Esophagus muscularis mucosa (tissue), 4 donors: ENCODE measurements at regions not wholly inside any gene's neighbourhood (a gene's known extent, or its start where the extent isn't known, plus 50 kb on each side); places are given as distances from the start of the nearest gene placed in this dataset.

Source experiments
- DNase-seq: peaks from one replicate; pipeline ENCODE4 v3.0.0-alpha.2; 2017; ENCODE audit errors: extremely low spot score
- H3K27ac ChIP-seq, 4 donors: fragments of 200-600 bp; sonication (generic); replicated peaks in 1 of 4; 1 replicate in 3 of 4; 2 replicates in 1 of 4; pipeline ENCODE4 v1.5.1; 2016 to 2019; ENCODE audit warnings: mild to moderate bottlenecking in 1 of 4
- H3K27me3 ChIP-seq, 4 donors: fragments of 200-600 bp; sonication (generic); one replicate each; pipeline versions ENCODE4 v1.5.1 to v1.6.0; 2016 to 2019
- H3K36me3 ChIP-seq, 4 donors: fragments of 200-600 bp; sonication (generic); one replicate each; pipeline ENCODE4 v1.5.1; 2016 to 2019
- H3K4me1 ChIP-seq, 4 donors: fragments of 200-600 bp; sonication (generic); one replicate each; pipeline ENCODE4 v1.5.1; 2016 to 2019
- H3K4me3 ChIP-seq, 4 donors: fragments of 200-600 bp; sonication (generic); 1 replicate in 2 of 4; 2 replicates in 2 of 4; pipeline ENCODE4 v1.5.1; 2016 to 2019; ENCODE audit warnings: mild to moderate bottlenecking in 4 of 4, moderate library complexity in 1 of 4
- H3K9me3 ChIP-seq, 4 donors: fragments of 200-600 bp; sonication (generic); 1 replicate in 3 of 4; 2 replicates in 1 of 4; pipeline ENCODE4 v1.5.1; 2016 to 2019
- EP300 ChIP-seq: sonication (generic); formaldehyde crosslinking; IDR thresholded peaks from one replicate; pipeline ENCODE4 v1.6.1; 2017; ENCODE audit warnings: antibody characterized with exemption
- POLR2A ChIP-seq: fragments of 450-650 bp; IDR thresholded peaks from one replicate; pipeline ENCODE4 v1.6.1; 2017; ENCODE audit warnings: antibody characterized with exemption, moderate library complexity, mild to moderate bottlenecking, low read depth
- POLR2AphosphoS5 ChIP-seq, 2 donors: sonication (generic); formaldehyde crosslinking; IDR thresholded peaks; one replicate each; pipeline ENCODE4 v1.6.1; 2017; ENCODE audit warnings: antibody characterized with exemption in 2 of 2
- WGBS: methylation state at CpG from one replicate; pipeline ENCODE4 v1.1.5; 2018; 5-methylcytosine and 5-hydroxymethylcytosine counted together
- intact Hi-C: fragments of 100-400 bp; cut with DNase I; formaldehyde crosslinking; loops from one replicate; pipeline ENCODE4 v1.15.1; 2023
- TF ChIP-seq, protein P1 (sequence below), 3 experiments: fragments of 200-600 bp in 2 of 3; fragments of 450-650 bp in 1 of 3; sonication (generic) in 2 of 3; IDR thresholded peaks; one replicate each; pipeline ENCODE4 v1.5.1; 2017 to 2019; ENCODE audit warnings: antibody characterized with exemption in 3 of 3, mild to moderate bottlenecking in 2 of 3, moderate library complexity in 1 of 3

DNA sequence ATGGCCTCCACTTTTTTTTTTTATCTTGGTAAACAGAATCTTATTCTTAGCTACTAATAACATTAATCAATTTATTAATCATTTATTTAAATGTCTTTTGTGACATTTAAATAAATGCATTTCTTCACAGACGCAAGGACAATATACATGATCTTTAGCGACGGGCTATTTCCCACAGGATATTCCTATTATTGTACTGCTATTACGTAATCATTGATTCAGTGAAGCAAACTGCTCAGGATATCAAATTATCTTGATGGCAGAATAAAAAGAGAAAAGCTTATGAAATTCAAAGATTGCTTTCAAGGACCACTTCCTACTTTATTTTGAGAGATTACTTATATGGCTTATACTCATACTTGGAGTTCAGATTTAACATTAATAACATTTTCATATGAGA, 114.1 kb downstream of the FAM9B start:
- Histone ChIP-seq H3K36me3 (no peaks in the 10 kb centered on the region), H3K4me3 (no peak overlapping the region), H3K27me3 (no peaks in the 10 kb centered on the region), H3K4me1 (peaks cover 0 to 8% (median 5%) of the 10 kb centered on the region in 4 donors), H3K9me3 (no peaks in the 10 kb centered on the region), H3K27ac (no peak overlapping the region)
- DNase-seq = no peak
- TF ChIP-seq POLR2AphosphoS5 (IDR thresholded peaks at IDR 0.05) = no peak
- TF ChIP-seq, protein P1, sequence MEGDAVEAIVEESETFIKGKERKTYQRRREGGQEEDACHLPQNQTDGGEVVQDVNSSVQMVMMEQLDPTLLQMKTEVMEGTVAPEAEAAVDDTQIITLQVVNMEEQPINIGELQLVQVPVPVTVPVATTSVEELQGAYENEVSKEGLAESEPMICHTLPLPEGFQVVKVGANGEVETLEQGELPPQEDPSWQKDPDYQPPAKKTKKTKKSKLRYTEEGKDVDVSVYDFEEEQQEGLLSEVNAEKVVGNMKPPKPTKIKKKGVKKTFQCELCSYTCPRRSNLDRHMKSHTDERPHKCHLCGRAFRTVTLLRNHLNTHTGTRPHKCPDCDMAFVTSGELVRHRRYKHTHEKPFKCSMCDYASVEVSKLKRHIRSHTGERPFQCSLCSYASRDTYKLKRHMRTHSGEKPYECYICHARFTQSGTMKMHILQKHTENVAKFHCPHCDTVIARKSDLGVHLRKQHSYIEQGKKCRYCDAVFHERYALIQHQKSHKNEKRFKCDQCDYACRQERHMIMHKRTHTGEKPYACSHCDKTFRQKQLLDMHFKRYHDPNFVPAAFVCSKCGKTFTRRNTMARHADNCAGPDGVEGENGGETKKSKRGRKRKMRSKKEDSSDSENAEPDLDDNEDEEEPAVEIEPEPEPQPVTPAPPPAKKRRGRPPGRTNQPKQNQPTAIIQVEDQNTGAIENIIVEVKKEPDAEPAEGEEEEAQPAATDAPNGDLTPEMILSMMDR (IDR thresholded peaks at IDR 0.05) = no peak
- TF ChIP-seq POLR2A = no peak
- no peak for TF ChIP-seq EP300
- intact Hi-C loops = no loop called here
- 77% methylated on average over 4 of the region's 4 CpGs for WGBS

DNA sequence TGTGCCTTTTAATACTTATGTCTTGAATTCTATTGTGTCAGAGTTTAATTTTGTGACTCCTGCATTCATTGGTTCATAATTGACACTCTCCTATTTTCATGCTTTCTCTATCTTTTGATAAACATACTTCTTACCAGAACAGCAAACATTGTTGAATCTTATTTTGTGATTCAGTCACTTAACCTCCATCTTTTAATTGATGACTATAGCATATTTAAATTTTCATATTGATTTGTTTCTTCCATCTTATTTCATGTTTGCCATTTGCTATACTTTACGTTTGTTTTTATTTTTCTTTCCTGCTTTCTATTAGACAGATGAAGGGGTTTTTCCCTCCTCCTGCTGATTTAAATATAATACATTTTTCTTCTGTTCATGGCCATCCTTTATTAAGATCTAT, 115.5 kb upstream of the FAM9A start:
- intact Hi-C loops = no loop called here
- no peak for DNase-seq
- H3K4me3 ChIP-seq = no peak overlapping the region
- TF ChIP-seq POLR2AphosphoS5 (IDR thresholded peaks at IDR 0.05) = no peak
- TF ChIP-seq, protein P1 (IDR thresholded peaks at IDR 0.05) = no peak
- no peak for TF ChIP-seq POLR2A
- no peak for TF ChIP-seq EP300
- H3K4me1 ChIP-seq = peaks cover 0 to 24% (median 19%) of the 10 kb centered on the region in 4 donors
- 60% methylated on average over 1 of the region's 1 CpG for WGBS
- H3K36me3 ChIP-seq = no peaks in the 10 kb centered on the region
- H3K27me3 ChIP-seq = no peaks in the 10 kb centered on the region
- H3K27ac ChIP-seq = no peak overlapping the region
- no peaks in the 10 kb centered on the region for H3K9me3 ChIP-seq

DNA sequence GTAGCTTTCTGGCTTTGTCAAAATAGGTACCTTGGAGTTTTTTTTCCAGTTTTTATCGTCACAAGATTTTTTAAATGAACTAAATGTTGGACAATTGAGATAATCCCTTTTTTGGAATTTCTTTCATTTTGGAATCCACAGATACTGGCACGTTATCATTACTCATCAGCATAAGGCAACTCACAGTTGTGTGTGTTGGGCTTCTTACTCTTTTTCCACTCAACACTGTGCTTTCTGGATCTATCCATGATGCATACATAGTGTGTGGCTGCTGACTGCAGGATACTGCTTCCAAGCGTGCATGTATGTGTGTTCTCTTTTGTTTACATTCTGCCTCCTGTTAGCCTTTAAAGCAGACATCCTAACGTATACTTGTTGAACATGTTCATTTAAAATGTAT, 113.5 kb upstream of the FAM9A start:
- H3K36me3 ChIP-seq = no peaks in the 10 kb centered on the region
- intact Hi-C loops = no loop called here
- H3K27ac ChIP-seq = peak overlapping the region in 2 of 4 donors; percentile 34 to 78
- H3K27me3 ChIP-seq = no peaks in the 10 kb centered on the region
- no peak for TF ChIP-seq POLR2A
- TF ChIP-seq, protein P1 (IDR thresholded peaks at IDR 0.05) = no peak
- no peak for TF ChIP-seq EP300
- TF ChIP-seq POLR2AphosphoS5 (IDR thresholded peaks at IDR 0.05) = no peak
- DNase-seq = no peak
- 45% methylated on average over 4 of the region's 4 CpGs for WGBS
- no peaks in the 10 kb centered on the region for H3K9me3 ChIP-seq
- peaks cover 0 to 24% (median 19%) of the 10 kb centered on the region in 4 donors for H3K4me1 ChIP-seq
- H3K4me3 ChIP-seq = no peak overlapping the region

DNA sequence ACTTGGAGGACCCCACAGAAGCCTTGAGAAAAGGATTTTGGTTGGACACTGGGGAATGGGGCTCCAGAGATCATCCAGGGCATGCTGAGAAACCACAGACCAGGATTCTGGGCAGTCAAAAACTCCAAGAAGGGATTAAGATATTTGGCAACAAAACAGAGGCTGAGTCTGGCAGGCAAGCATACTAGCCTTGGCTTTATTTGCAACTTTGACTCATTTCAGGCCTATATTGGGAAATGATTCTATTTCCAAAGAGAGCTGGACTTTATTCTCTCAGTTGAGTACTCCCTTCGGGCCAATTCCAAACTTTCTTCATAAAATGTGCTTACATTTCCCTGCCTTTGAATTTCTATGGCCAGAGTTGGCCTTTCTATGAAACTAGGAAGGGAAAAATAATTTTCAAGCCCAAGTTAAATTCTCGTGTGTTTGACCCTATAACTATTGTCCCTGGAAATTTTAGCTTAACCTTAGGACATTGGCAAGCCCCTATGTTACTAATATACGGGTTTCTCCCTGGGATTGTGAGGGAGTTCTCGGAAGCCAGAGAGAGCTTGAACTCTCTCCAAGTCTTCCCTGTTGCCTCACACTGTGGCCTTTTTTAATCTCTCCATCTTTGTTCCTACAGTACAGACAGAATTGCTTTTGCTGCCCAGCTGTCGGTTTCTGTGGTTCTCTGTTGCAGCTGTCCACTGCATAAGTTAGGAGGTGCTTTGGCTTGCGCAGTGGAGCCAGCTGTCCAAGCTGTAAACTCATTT, 112.6 kb upstream of the FAM9A start:
- TF ChIP-seq POLR2AphosphoS5 (IDR thresholded peaks at IDR 0.05) = peak; percentile 13 to 14
- TF ChIP-seq, protein P1 (IDR thresholded peaks at IDR 0.05) = no peak
- no peak for TF ChIP-seq POLR2A
- no peak for TF ChIP-seq EP300
- Histone ChIP-seq H3K27me3 (no peaks in the 10 kb centered on the region), H3K4me1 (peaks cover 0 to 24% (median 19%) of the 10 kb centered on the region in 4 donors), H3K27ac (peak overlapping the region; percentile 53 to 78 (median 66)), H3K9me3 (no peaks in the 10 kb centered on the region), H3K36me3 (no peaks in the 10 kb centered on the region), H3K4me3 (no peak overlapping the region)
- 42% methylated on average over 6 of the region's 6 CpGs for WGBS
- no peak for DNase-seq
- intact Hi-C loops = no loop called here
